K562 (cell line): ENCODE measurements at regions not wholly inside any gene's neighbourhood (a gene's known extent, or its start where the extent isn't known, plus 50 kb on each side); places are given as distances from the start of the nearest gene placed in this dataset.

Experiments used
- ATAC-seq: fragments of 200-7000 bp; cut with Tn5 transposase; 3 replicates; pipeline ENCODE4 v1.9.1; 2020; ENCODE audit warnings: moderate library complexity
- BruUV-seq: library from RNA; stranded (reverse); fragments of 400-500 nt; replicated peaks from 2 replicates; lab custom pipeline; 2021; lab: Mats Ljungman, UMichigan
- CTCF ChIA-PET: fragments of 300-600 bp; formaldehyde crosslinking; extraction: SDS; loops from one replicate; lab custom pipeline; 2021; ENCODE audit warnings: low intra/inter-chr PET ratio; lab: Yijun Ruan, JAX
- POLR2A ChIA-PET: fragments of 300-600, 350-650 bp; sonication (Branson Sonifier 250); formaldehyde crosslinking; extraction: SDS; loops from one replicate; lab custom pipeline; 2021; ENCODE audit warnings: antibody characterized with exemption, inconsistent platforms; lab: Yijun Ruan, JAX
- DNase-seq, 4 experiments: peaks; one replicate each; pipeline versions ENCODE4 v3.0.0 to v3.0.0-alpha.2; 2011 to 2018; ENCODE audit warnings: low spot score in 3 of 4, mixed read lengths in 3 of 4; ENCODE audit errors: extremely low read depth in 1 of 4
- FAIRE-seq: peaks from 2 replicates; lab custom pipeline; 2011; peaks lifted over from hg19 to GRCh38; lab: Jason Lieb, UNC
- H2AFZ ChIP-seq: 2 replicates; pipeline ENCODE4 v1.6.0; 2011; ENCODE audit warnings: low read depth, low read length, control low read depth, inconsistent platforms
- H3K27ac ChIP-seq: fragments of 200-600 bp; 3 replicates; pipeline ENCODE4 v1.8.0; 2011; ENCODE audit warnings: low read depth, mild to moderate bottlenecking, control low read depth, inconsistent platforms, low read length, moderate library complexity, mixed read lengths; ENCODE audit errors: extremely low read depth
- H3K27me3 ChIP-seq, 2 experiments: fragments of 300-600 bp in 1 of 2; 2 replicates in 1 of 2; 3 replicates in 1 of 2; pipeline versions ENCODE4 v1.6.0 to v1.8.0; 2011; ENCODE audit warnings: inconsistent platforms in 2 of 2, low read length in 2 of 2, mild to moderate bottlenecking in 1 of 2, mixed read lengths in 1 of 2, moderate library complexity in 1 of 2; ENCODE audit not compliant: control insufficient read depth in 2 of 2, insufficient read depth in 2 of 2
- H3K36me3 ChIP-seq: fragments of 300-600 bp; 3 replicates; pipeline ENCODE4 v1.8.0; 2011; ENCODE audit warnings: mild to moderate bottlenecking, low read length, inconsistent platforms; ENCODE audit not compliant: control insufficient read depth, insufficient read depth
- H3K4me1 ChIP-seq, 2 experiments: fragments of 200-600 bp in 1 of 2; replicated peaks in 1 of 2; 2 replicates in 1 of 2; 3 replicates in 1 of 2; pipeline versions ENCODE4 v1.5.1 to v1.8.0; 2011; ENCODE audit warnings: inconsistent platforms in 2 of 2, low read length in 2 of 2, mild to moderate bottlenecking in 1 of 2, mixed read lengths in 1 of 2, moderate library complexity in 1 of 2; ENCODE audit not compliant: control insufficient read depth in 2 of 2, insufficient read depth in 2 of 2
- H3K4me2 ChIP-seq: 2 replicates; pipeline ENCODE4 v1.6.1; 2011; ENCODE audit warnings: low read length, control low read depth, inconsistent platforms, mixed read lengths; ENCODE audit not compliant: insufficient read depth
- H3K4me3 ChIP-seq: fragments of 200-600 bp; sonication (generic), shearing (Covaris generic); 2 replicates; pipeline ENCODE4 v1.5.1; 2016; ENCODE audit warnings: control low read depth, inconsistent platforms
- H3K79me2 ChIP-seq: fragments of 200-600 bp; 3 replicates; pipeline ENCODE4 v1.8.0; 2011; ENCODE audit warnings: low read length, inconsistent platforms; ENCODE audit not compliant: control insufficient read depth, insufficient read depth
- H3K9ac ChIP-seq, 2 experiments: 2 replicates each; pipeline versions ENCODE4 v1.6.0 to v1.6.1; 2011; ENCODE audit warnings: low read depth in 2 of 2, low read length in 2 of 2, control low read depth in 1 of 2, inconsistent platforms in 1 of 2, mild to moderate bottlenecking in 1 of 2, mixed read lengths in 1 of 2; ENCODE audit not compliant: insufficient read depth in 1 of 2
- H3K9me1 ChIP-seq: one replicate; pipeline ENCODE4 v1.6.0; 2011; ENCODE audit warnings: inconsistent platforms, mild to moderate bottlenecking, low read length, moderate library complexity; ENCODE audit not compliant: control insufficient read depth, insufficient read depth
- H3K9me3 ChIP-seq: replicated peaks from 2 replicates; pipeline ENCODE4 v1.5.1; 2011; ENCODE audit warnings: low read depth, low read length, inconsistent platforms; ENCODE audit not compliant: control insufficient read depth, insufficient read depth
- H4K20me1 ChIP-seq: replicated peaks from 2 replicates; pipeline ENCODE4 v1.6.1; 2011; ENCODE audit warnings: low read length, inconsistent platforms, mixed read lengths; ENCODE audit not compliant: control insufficient read depth, insufficient read depth
- CBFB ChIP-seq: sonication (generic); formaldehyde crosslinking; IDR thresholded peaks from 2 replicates; pipeline ENCODE4 v1.4.0; 2020; ENCODE audit warnings: mild to moderate bottlenecking, missing genetic modification reagents
- CXXC5 ChIP-seq: fragments of 250-450 bp; sonication (Bioruptor Pico); IDR thresholded peaks from 2 replicates; pipeline ENCODE4 v1.8.0; 2022; ENCODE audit warnings: inconsistent platforms, mild to moderate bottlenecking, moderate library complexity
- EGR1 ChIP-seq: fragments of 450-650 bp; conservative IDR thresholded peaks from 2 replicates; pipeline ENCODE4 v1.6.1; 2017; ENCODE audit warnings: mild to moderate bottlenecking
- KDM1A ChIP-seq, 2 experiments: fragments of 450-650 bp; IDR thresholded peaks; 2 replicates each; pipeline ENCODE4 v1.6.1; 2016; ENCODE audit warnings: mild to moderate bottlenecking in 2 of 2
- KLF16 ChIP-seq: IDR thresholded peaks from 2 replicates; pipeline ENCODE4 v1.6.1; 2016; ENCODE audit warnings: antibody characterized with exemption
- NR0B1 ChIP-seq: fragments of 450-650 bp; IDR thresholded peaks from one replicate; pipeline ENCODE4 v1.6.1; 2018; ENCODE audit warnings: mild to moderate bottlenecking, moderate library complexity; ENCODE audit not compliant: partially characterized antibody
- POLR3A ChIP-seq: IDR thresholded peaks from 2 replicates; pipeline ENCODE4 v1.6.1; 2011; ENCODE audit warnings: borderline replicate concordance, mild to moderate bottlenecking, moderate library complexity; ENCODE audit not compliant: insufficient read length, insufficient read depth; ENCODE audit errors: extremely low read depth
- TBP ChIP-seq: optimal IDR thresholded peaks from 2 replicates; pipeline ENCODE3; 2011; ENCODE audit warnings: low read depth, low read length, improper control_type of control experiment
- ZC3H8 ChIP-seq: fragments of 450-650 bp; IDR thresholded peaks from 2 replicates; pipeline ENCODE4 v1.6.1; 2017
- ZKSCAN8 ChIP-seq: fragments of 200-800 bp; sonication (Bioruptor generic); IDR thresholded peaks from 2 replicates; pipeline ENCODE4 v1.6.1; 2016; ENCODE audit warnings: missing genetic modification characterization, missing compliant biosample characterization
- ZNF277 ChIP-seq: fragments of 250-450 bp; sonication (Bioruptor Pico); IDR thresholded peaks from 2 replicates; pipeline ENCODE4 v1.8.0; 2022; ENCODE audit warnings: inconsistent platforms, mild to moderate bottlenecking, moderate library complexity, borderline replicate concordance
- ZNF282 ChIP-seq: sonication (generic); formaldehyde crosslinking; IDR thresholded peaks from 2 replicates; pipeline ENCODE4 v1.8.1; 2023; ENCODE audit warnings: missing genetic modification reagents
- ZNF354B ChIP-seq: fragments of 250-450 bp; sonication (Bioruptor Pico); IDR thresholded peaks from 2 replicates; pipeline ENCODE4 v1.4.0; 2020
- ZNF561 ChIP-seq: fragments of 450-650 bp; formaldehyde crosslinking; conservative IDR thresholded peaks from 2 replicates; pipeline ENCODE4 v1.4.0; 2020; ENCODE audit warnings: mild to moderate bottlenecking, moderate library complexity
- ZNF707 ChIP-seq: fragments of 250-450 bp; sonication (Bioruptor Pico); conservative IDR thresholded peaks from 2 replicates; pipeline ENCODE4 v1.8.0; 2022; ENCODE audit warnings: inconsistent platforms, mild to moderate bottlenecking, moderate library complexity
- WGBS: fragments of 100-300 bp; shearing (Covaris generic); methylation state at CpG from one replicate; pipeline ENCODE4 v1.1.6; 2016; ENCODE audit warnings: low coverage, mixed read lengths; ENCODE audit not compliant: insufficient coverage; ENCODE audit errors: missing lambda C conversion rate; 5-methylcytosine and 5-hydroxymethylcytosine counted together
- in situ Hi-C: fragments of 300-500 bp; cut with MboI; formaldehyde crosslinking; loops from 4 replicates; pipeline ENCODE4 v1.15.0; 2018; ENCODE audit warnings: inconsistent platforms, mixed read lengths
- intact Hi-C: fragments of 100-400 bp; cut with micrococcal nuclease; formaldehyde crosslinking; loops from 2 replicates; pipeline ENCODE4 v1.14.2; 2022

GRCh38 chr2:103383541-103383940 lies 621.7 kb downstream of the TMEM182 start:
- no peaks in the 10 kb centered on the region for H3K79me2 ChIP-seq
- ChIA-PET POLR2A (no interaction called here), CTCF (no interaction called here)
- FAIRE-seq, result no peak
- no TSS peak for BruUV-seq
- no peaks in the 10 kb centered on the region for H3K27me3 ChIP-seq
- no peak overlapping the region for H3K9ac ChIP-seq
- WGBS, result 13% methylated on average over 3 of the region's 3 CpGs
- no peak for DNase-seq
- no peak for TF ChIP-seq KLF16
- TF ChIP-seq POLR3A, result no peak
- no peak for TF ChIP-seq CXXC5 (CRISPR knock-in tag)
- TF ChIP-seq ZNF354B (CRISPR knock-in tag), result no peak
- no peak for TF ChIP-seq ZNF277 (CRISPR knock-in tag)
- TF ChIP-seq EGR1, result no peak
- TF ChIP-seq CBFB (CRISPR knock-in tag), result no peak
- TF ChIP-seq ZNF561 (CRISPR knock-in tag), result no peak
- TF ChIP-seq TBP, result no peak
- TF ChIP-seq ZNF282 (CRISPR knock-in tag), result no peak
- TF ChIP-seq ZKSCAN8, result no peak
- TF ChIP-seq KDM1A (IDR thresholded peaks at IDR 0.05), result no peak
- no peak for TF ChIP-seq ZNF707 (CRISPR knock-in tag)
- no peak for TF ChIP-seq ZC3H8
- TF ChIP-seq NR0B1, result no peak
- H3K4me1 ChIP-seq, result no peaks in the 10 kb centered on the region
- no peaks in the 10 kb centered on the region for H3K36me3 ChIP-seq
- no peak overlapping the region for H2AFZ ChIP-seq
- intact Hi-C loops (no loop called here), in situ Hi-C loops (no loop called here)
- ATAC-seq, result no peak
- no peaks in the 10 kb centered on the region for H4K20me1 ChIP-seq
- no peak overlapping the region for H3K4me2 ChIP-seq
- peaks cover 6% of the 10 kb centered on the region; the same call in 1 of the 2 replicates for H3K9me3 ChIP-seq
- no peak overlapping the region for H3K4me3 ChIP-seq
- no peak overlapping the region for H3K27ac ChIP-seq
- H3K9me1 ChIP-seq, result no peaks in the 10 kb centered on the region
